CD4-positive, CD25-positive, alpha-beta regulatory T cell (primary cell): ENCODE measurements at regions not wholly inside any gene's neighbourhood (a gene's known extent, or its start where the extent isn't known, plus 50 kb on each side); places are given as distances from the start of the nearest gene placed in this dataset.

ENCODE experiments used
- ATAC-seq, 2 donors: fragments of 150-1000 bp; cut with Tn5 transposase; one replicate each; pipeline ENCODE4 v1.10.0; 2021; ENCODE audit warnings: low read depth in 2 of 2, moderate number of reproducible peaks in 2 of 2, moderate library complexity in 1 of 2
- DNase-seq, 3 donors: peaks; one replicate each; pipeline versions ENCODE4 v3.0.0 to v3.0.0-alpha.2; 2012 to 2022; ENCODE audit warnings: mixed read lengths in 1 of 3
- H3K27ac ChIP-seq: one replicate; pipeline ENCODE4 v1.7.0; 2013; ENCODE audit warnings: mild to moderate bottlenecking, low read length; ENCODE audit not compliant: insufficient read depth, poor library complexity, severe bottlenecking
- H3K27me3 ChIP-seq: one replicate; pipeline ENCODE4 v1.7.0; 2013; ENCODE audit warnings: low read length; ENCODE audit not compliant: control insufficient read depth, insufficient read depth
- H3K36me3 ChIP-seq: one replicate; pipeline ENCODE4 v1.7.0; 2013; ENCODE audit warnings: mild to moderate bottlenecking, low read length, moderate library complexity; ENCODE audit not compliant: control insufficient read depth, insufficient read depth
- H3K4me1 ChIP-seq: 2 replicates; pipeline ENCODE4 v1.7.0; 2013; ENCODE audit warnings: mild to moderate bottlenecking, low read length; ENCODE audit not compliant: insufficient read depth, control insufficient read depth, poor library complexity, severe bottlenecking
- H3K4me3 ChIP-seq: one replicate; pipeline ENCODE4 v1.7.0; 2013; ENCODE audit warnings: low read depth, mild to moderate bottlenecking, low read length, moderate library complexity
- H3K9me3 ChIP-seq, 2 experiments: 1 replicate in 1 of 2; 2 replicates in 1 of 2; pipeline ENCODE4 v1.7.0; 2013; ENCODE audit warnings: low read length in 2 of 2, mild to moderate bottlenecking in 1 of 2, moderate library complexity in 1 of 2; ENCODE audit not compliant: control insufficient read depth in 2 of 2
- H3K27ac Mint-ChIP-seq, 3 donors: one replicate each; pipeline ENCODE4 v1.8.0; 2020 to 2022; ENCODE audit warnings: mild to moderate bottlenecking in 3 of 3, mixed read lengths in 3 of 3, moderate library complexity in 2 of 3
- H3K27me3 Mint-ChIP-seq: one replicate; pipeline ENCODE4 v1.8.0; 2022; ENCODE audit warnings: mild to moderate bottlenecking, mixed read lengths
- H3K36me3 Mint-ChIP-seq: one replicate; pipeline ENCODE4 v1.8.0; 2020; ENCODE audit warnings: mixed read lengths
- H3K4me1 Mint-ChIP-seq, 4 donors: one replicate each; pipeline ENCODE4 v1.8.0; 2020 to 2022; ENCODE audit warnings: mixed read lengths in 4 of 4, mild to moderate bottlenecking in 1 of 4
- H3K4me3 Mint-ChIP-seq, 4 donors: one replicate each; pipeline ENCODE4 v1.8.0; 2020 to 2022; ENCODE audit warnings: mild to moderate bottlenecking in 4 of 4, mixed read lengths in 4 of 4, moderate library complexity in 3 of 4
- H3K9me3 Mint-ChIP-seq, 7 donors: one replicate each; pipeline ENCODE4 v1.8.0; 2020 to 2022; ENCODE audit warnings: mixed read lengths in 7 of 7, mild to moderate bottlenecking in 3 of 7, moderate library complexity in 2 of 7

DNA sequence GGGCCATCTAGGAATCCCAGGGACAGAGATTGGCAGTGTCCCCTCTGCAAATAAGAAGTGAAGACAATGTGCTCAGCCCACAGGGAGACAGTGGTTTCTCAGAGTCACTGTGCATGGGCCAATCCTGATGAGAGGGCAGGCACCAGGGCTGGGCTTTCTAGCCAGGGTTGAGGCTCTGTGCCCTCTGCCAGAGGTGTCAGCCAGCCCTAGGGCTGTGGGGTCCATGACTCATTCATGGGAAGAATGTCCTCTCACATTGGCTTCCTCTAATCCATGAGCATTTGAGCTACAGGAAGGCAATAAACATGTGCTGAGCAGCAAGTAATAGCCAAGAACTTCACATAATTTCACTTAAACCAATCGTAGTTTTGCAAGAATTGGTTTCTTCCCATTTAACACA, 482.0 kb upstream of the MGMT start:
- Mint-ChIP-seq H3K4me3 (no peak overlapping the region), H3K4me1 (no peaks in the 10 kb centered on the region), H3K27me3 (peaks cover 4% of the 10 kb centered on the region), H3K27ac (no peak overlapping the region), H3K9me3 (peaks cover 0 to 4% (median 0%) of the 10 kb centered on the region in 7 donors), H3K36me3 (no peaks in the 10 kb centered on the region)
- H3K36me3 ChIP-seq = no peaks in the 10 kb centered on the region
- ATAC-seq = no peak
- no peak overlapping the region for H3K27ac ChIP-seq
- H3K4me3 ChIP-seq = no peak overlapping the region
- H3K27me3 ChIP-seq = no peaks in the 10 kb centered on the region
- no peaks in the 10 kb centered on the region for H3K9me3 ChIP-seq
- no peak for DNase-seq
- no peaks in the 10 kb centered on the region for H3K4me1 ChIP-seq

DNA sequence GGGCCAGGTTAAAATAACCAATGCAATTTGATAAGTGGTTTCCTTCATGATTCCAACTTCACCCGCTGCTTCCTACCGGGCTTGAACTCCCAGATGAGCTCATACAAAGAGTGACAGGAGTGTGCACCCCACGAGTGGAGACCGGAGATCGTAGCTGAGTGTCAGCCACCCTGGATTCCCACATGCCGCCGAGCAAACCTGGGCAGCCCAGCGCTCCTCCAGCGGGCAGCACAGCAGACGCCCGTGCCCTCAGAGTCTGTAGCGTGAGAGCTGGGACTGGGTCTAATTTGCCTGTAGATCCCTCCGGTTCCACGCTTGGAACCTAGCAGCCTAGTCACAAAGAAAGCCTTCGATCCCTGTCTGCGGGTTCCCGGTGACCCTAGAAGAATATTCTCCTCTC, 476.1 kb upstream of the MGMT start:
- ATAC-seq (no peak), DNase-seq (no peak)
- no peaks in the 10 kb centered on the region for H3K9me3 ChIP-seq
- Mint-ChIP-seq H3K4me3 (no peak overlapping the region), H3K9me3 (no peaks in the 10 kb centered on the region), H3K4me1 (no peaks in the 10 kb centered on the region), H3K36me3 (no peaks in the 10 kb centered on the region), H3K27ac (no peak overlapping the region), H3K27me3 (no peaks in the 10 kb centered on the region)
- H3K27me3 ChIP-seq = no peaks in the 10 kb centered on the region
- no peak overlapping the region for H3K4me3 ChIP-seq
- no peak overlapping the region for H3K27ac ChIP-seq
- H3K36me3 ChIP-seq = no peaks in the 10 kb centered on the region
- no peaks in the 10 kb centered on the region for H3K4me1 ChIP-seq

DNA sequence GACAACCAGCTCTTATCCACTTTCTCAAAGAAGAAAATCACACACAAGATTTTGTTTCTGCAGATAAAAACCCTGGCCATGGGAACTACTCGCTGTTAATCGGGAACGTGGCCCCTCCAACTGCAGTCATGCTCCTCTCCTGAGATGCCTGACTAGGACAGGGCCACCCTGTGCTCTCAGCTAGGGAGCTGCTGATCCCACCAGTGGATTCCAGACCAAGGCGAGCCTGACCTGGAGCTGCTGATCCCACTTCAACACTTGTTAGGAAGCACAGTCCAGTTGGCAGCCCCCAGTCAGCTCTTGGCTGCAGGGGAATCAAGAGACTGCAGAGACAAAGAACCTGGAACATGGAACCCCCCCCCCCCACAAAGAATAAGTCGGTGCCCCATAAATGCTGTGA, 474.3 kb upstream of the MGMT start:
- no peaks in the 10 kb centered on the region for H3K27me3 ChIP-seq
- no peak overlapping the region for H3K4me3 Mint-ChIP-seq
- peaks cover 0 to 1% (median 0%) of the 10 kb centered on the region in 7 donors for H3K9me3 Mint-ChIP-seq
- no peak overlapping the region for H3K4me3 ChIP-seq
- no peak overlapping the region for H3K27ac Mint-ChIP-seq
- H3K27ac ChIP-seq = no peak overlapping the region
- ATAC-seq (no peak), DNase-seq (no peak)
- H3K27me3 Mint-ChIP-seq = no peaks in the 10 kb centered on the region
- no peaks in the 10 kb centered on the region for H3K36me3 ChIP-seq
- H3K36me3 Mint-ChIP-seq = no peaks in the 10 kb centered on the region
- no peaks in the 10 kb centered on the region for H3K9me3 ChIP-seq
- H3K4me1 Mint-ChIP-seq = no peaks in the 10 kb centered on the region
- no peaks in the 10 kb centered on the region for H3K4me1 ChIP-seq

DNA sequence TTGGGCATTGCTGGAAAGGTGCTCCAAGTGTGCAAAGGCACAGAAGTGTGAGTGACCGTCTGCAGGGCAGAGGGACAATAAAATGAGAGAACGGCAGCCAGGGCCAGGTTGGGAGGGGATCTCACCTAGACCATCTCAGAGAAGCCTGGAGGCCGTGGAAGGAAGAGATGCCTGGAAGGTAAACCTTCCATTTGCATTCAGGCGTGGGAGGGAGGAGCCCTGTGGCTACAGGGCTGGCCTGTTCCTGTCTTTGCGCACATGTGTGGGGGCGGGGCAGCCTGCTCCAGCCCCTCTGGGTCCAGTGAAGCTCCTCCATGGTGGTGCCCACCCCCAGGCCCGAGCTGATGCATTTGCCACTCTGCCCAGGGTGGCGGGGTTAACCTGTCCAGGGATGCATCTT, 473.6 kb upstream of the MGMT start:
- H3K27ac ChIP-seq = no peak overlapping the region
- H3K4me3 ChIP-seq = no peak overlapping the region
- H3K9me3 ChIP-seq = no peaks in the 10 kb centered on the region
- H3K36me3 ChIP-seq = no peaks in the 10 kb centered on the region
- peak in 1 of 2 donors; percentile 16 for ATAC-seq
- H3K27me3 ChIP-seq = no peaks in the 10 kb centered on the region
- H3K4me1 Mint-ChIP-seq = no peaks in the 10 kb centered on the region
- no peak for DNase-seq
- no peaks in the 10 kb centered on the region for H3K36me3 Mint-ChIP-seq
- H3K27me3 Mint-ChIP-seq = no peaks in the 10 kb centered on the region
- peaks cover 0 to 1% (median 0%) of the 10 kb centered on the region in 7 donors for H3K9me3 Mint-ChIP-seq
- no peak overlapping the region for H3K4me3 Mint-ChIP-seq
- H3K4me1 ChIP-seq = no peaks in the 10 kb centered on the region
- no peak overlapping the region for H3K27ac Mint-ChIP-seq

DNA sequence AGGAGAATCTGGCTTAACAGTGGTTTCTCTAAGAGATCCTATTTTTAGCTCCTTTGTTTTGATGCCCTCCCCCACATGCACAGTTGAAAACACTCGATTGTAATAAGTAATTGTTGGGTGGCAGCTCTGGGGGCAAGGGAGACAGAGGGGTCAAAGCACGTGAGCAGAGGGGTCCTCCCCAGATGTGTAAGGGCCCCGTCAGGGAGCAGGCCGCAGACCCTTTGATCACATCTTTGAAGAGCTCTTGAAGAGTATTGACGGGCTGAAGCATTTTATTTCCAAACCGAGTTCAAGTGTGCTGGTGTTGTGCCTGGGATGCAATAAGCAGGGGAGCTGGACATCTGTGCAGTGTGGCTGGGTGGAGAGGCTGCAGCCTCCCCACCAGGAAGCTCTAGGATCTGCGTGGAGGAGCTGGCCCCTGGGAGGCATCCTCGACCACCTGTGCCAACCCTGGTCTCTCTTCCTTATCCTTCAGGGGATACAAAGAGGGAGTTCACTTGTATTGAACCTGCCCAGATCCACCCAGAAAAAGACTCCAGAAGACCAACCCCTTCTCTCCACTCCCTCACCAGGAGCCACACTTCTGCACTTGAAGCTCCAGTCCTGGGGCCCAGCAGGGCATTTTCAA, 473.0 kb upstream of the MGMT start:
- DNase-seq = no peak

DNA sequence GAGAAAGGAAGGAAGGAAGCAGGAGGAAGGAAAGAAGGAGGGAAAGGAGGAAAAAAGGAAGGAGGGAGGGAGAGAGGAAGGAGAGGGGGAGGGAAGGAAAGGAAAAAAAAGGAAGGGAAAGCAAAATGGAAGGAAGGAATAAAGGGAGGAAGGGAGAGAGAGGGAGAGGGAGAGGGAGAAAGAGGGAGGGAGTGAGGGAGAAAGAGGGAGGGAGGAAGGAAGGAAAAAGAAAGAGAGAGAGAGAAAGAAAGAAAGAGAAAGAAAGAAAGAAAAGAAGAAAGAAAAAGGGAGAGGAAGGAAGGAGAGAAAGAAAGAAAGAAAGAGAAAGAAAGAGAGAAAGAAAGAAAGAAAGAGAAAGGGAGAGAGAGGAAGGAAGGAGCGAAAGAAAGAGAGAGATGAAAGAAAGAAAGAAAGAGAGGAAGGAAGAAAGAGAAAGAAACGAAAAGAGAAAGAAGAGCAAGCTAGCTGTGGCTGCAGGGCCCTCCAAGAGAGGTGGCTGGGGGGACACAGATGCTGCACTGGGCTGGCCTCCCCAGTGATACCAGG, 472.4 kb upstream of the MGMT start:
- H3K9me3 Mint-ChIP-seq = peaks cover 0 to 1% (median 0%) of the 10 kb centered on the region in 7 donors
- no peak overlapping the region for H3K27ac ChIP-seq
- H3K9me3 ChIP-seq = no peaks in the 10 kb centered on the region
- no peaks in the 10 kb centered on the region for H3K36me3 Mint-ChIP-seq
- H3K36me3 ChIP-seq = no peaks in the 10 kb centered on the region
- no peaks in the 10 kb centered on the region for H3K4me1 ChIP-seq
- no peak overlapping the region for H3K27ac Mint-ChIP-seq
- H3K27me3 ChIP-seq = no peaks in the 10 kb centered on the region
- ATAC-seq (no peak), DNase-seq (no peak)
- no peaks in the 10 kb centered on the region for H3K4me1 Mint-ChIP-seq
- H3K27me3 Mint-ChIP-seq = no peaks in the 10 kb centered on the region
- H3K4me3 ChIP-seq = no peak overlapping the region
- no peak overlapping the region for H3K4me3 Mint-ChIP-seq

More for the DNA sequence above, 473.0 kb upstream of the MGMT start:
- H3K4me3 ChIP-seq = no peak overlapping the region
- Mint-ChIP-seq H3K4me3 (no peak overlapping the region), H3K9me3 (peaks cover 0 to 1% (median 0%) of the 10 kb centered on the region in 7 donors), H3K4me1 (no peaks in the 10 kb centered on the region), H3K27ac (peak overlapping the region in 1 of 3 donors; percentile 71), H3K27me3 (no peaks in the 10 kb centered on the region), H3K36me3 (no peaks in the 10 kb centered on the region)
- no peaks in the 10 kb centered on the region for H3K4me1 ChIP-seq
- H3K36me3 ChIP-seq = no peaks in the 10 kb centered on the region
- ATAC-seq = no peak
- no peak overlapping the region for H3K27ac ChIP-seq
- H3K9me3 ChIP-seq = no peaks in the 10 kb centered on the region
- no peaks in the 10 kb centered on the region for H3K27me3 ChIP-seq

DNA sequence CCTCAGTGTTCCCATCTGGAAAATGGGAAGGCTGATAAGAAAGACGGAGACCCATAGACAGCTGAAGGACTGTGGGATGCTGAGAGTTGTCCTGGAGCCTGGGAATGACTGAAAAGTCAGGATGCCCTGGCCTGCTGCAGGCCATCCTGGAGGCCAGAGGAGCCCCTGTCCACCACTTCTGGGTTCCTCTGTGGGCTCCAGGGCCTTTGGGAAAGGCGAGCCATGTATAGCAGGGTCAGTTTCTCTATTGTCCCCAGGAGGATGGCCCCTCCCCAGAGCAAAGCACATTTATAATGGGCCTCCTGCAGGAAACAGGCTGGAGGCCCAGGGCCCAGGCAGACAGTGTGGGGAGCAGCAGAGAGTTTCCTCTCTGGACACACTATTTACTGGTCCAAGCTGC, 471.4 kb upstream of the MGMT start:
- H3K4me3 ChIP-seq = no peak overlapping the region
- no peaks in the 10 kb centered on the region for H3K27me3 Mint-ChIP-seq
- H3K4me1 ChIP-seq = no peaks in the 10 kb centered on the region
- no peak overlapping the region for H3K27ac Mint-ChIP-seq
- H3K9me3 Mint-ChIP-seq = peaks cover 0 to 1% (median 0%) of the 10 kb centered on the region in 7 donors
- H3K9me3 ChIP-seq = no peaks in the 10 kb centered on the region
- H3K27me3 ChIP-seq = no peaks in the 10 kb centered on the region
- no peak for DNase-seq
- no peaks in the 10 kb centered on the region for H3K4me1 Mint-ChIP-seq
- no peak overlapping the region for H3K4me3 Mint-ChIP-seq
- no peaks in the 10 kb centered on the region for H3K36me3 Mint-ChIP-seq
- no peaks in the 10 kb centered on the region for H3K36me3 ChIP-seq
- no peak overlapping the region for H3K27ac ChIP-seq
- no peak for ATAC-seq

DNA sequence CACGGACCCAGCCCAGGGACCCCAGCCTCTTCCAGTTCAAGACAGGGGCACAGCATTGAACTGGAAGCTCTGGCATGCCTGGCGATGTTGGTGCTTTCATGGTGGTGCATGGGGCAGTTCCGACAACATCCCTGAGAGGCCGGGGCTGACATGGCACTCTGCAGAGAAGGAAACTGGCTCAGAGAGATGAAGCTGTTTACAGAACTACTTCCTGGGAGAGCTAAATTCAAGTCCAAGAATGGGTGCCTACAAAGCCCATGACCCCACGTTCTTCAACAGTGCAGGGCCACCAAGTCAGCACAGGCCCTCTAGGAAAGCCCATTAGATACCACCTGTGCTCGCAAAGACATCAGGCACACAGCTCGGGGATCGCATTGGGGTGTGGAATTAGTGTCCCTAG, 470.9 kb upstream of the MGMT start:
- no peaks in the 10 kb centered on the region for H3K36me3 Mint-ChIP-seq
- no peak for DNase-seq
- Histone ChIP-seq H3K9me3 (no peaks in the 10 kb centered on the region), H3K27ac (no peak overlapping the region), H3K36me3 (no peaks in the 10 kb centered on the region), H3K4me3 (no peak overlapping the region), H3K4me1 (no peaks in the 10 kb centered on the region), H3K27me3 (no peaks in the 10 kb centered on the region)
- peaks cover 0 to 1% (median 0%) of the 10 kb centered on the region in 7 donors for H3K9me3 Mint-ChIP-seq
- H3K4me3 Mint-ChIP-seq = no peak overlapping the region
- H3K27ac Mint-ChIP-seq = no peak overlapping the region
- no peaks in the 10 kb centered on the region for H3K4me1 Mint-ChIP-seq
- no peak for ATAC-seq
- H3K27me3 Mint-ChIP-seq = no peaks in the 10 kb centered on the region
